Trophoblast cell (in vitro differentiated cells and primary cell): ENCODE measurements at regions not wholly inside any gene's neighbourhood (a gene's known extent, or its start where the extent isn't known, plus 50 kb on each side); places are given as distances from the start of the nearest gene placed in this dataset.

Experiments used
- DNase-seq, 2 donors: peaks; one replicate each; pipeline ENCODE4 v3.0.0-alpha.2; 2016
- H2AFZ ChIP-seq: 2 replicates; pipeline ENCODE4 v1.6.1; 2013; ENCODE audit warnings: low read length, moderate library complexity, mild to moderate bottlenecking; ENCODE audit not compliant: insufficient read depth, poor library complexity
- H2AK5ac ChIP-seq: 2 replicates; pipeline ENCODE4 v1.6.1; 2013; ENCODE audit warnings: mild to moderate bottlenecking, low read length
- H2BK120ac ChIP-seq: 2 replicates; pipeline ENCODE4 v1.6.1; 2013; ENCODE audit warnings: low read length, mild to moderate bottlenecking, moderate library complexity; ENCODE audit not compliant: insufficient read depth, poor library complexity
- H2BK12ac ChIP-seq: 2 replicates; pipeline ENCODE4 v1.6.1; 2013; ENCODE audit warnings: mild to moderate bottlenecking, low read length, moderate library complexity
- H2BK5ac ChIP-seq: 2 replicates; pipeline ENCODE4 v1.6.1; 2013; ENCODE audit warnings: low read length, low read depth, moderate library complexity, mild to moderate bottlenecking; ENCODE audit not compliant: poor library complexity
- H3K14ac ChIP-seq: 2 replicates; pipeline ENCODE4 v1.6.1; 2013; ENCODE audit warnings: mild to moderate bottlenecking, low read length
- H3K18ac ChIP-seq: 2 replicates; pipeline ENCODE4 v1.6.1; 2013; ENCODE audit warnings: mild to moderate bottlenecking, low read length
- H3K23ac ChIP-seq: 2 replicates; pipeline ENCODE4 v1.6.1; 2013; ENCODE audit warnings: low read length
- H3K27ac ChIP-seq: 2 replicates; pipeline ENCODE4 v1.5.1; 2013; ENCODE audit warnings: low read depth, mild to moderate bottlenecking, inconsistent platforms, low read length, moderate library complexity
- H3K27me3 ChIP-seq: 2 replicates; pipeline ENCODE4 v1.6.1; 2013; ENCODE audit warnings: inconsistent platforms, mild to moderate bottlenecking, low read length, moderate library complexity; ENCODE audit not compliant: insufficient read depth
- H3K36me3 ChIP-seq, 2 experiments: 1 replicate in 1 of 2; 2 replicates in 1 of 2; pipeline ENCODE4 v1.6.1; 2013; ENCODE audit warnings: low read length in 2 of 2, mild to moderate bottlenecking in 2 of 2, moderate library complexity in 1 of 2; ENCODE audit not compliant: insufficient read depth in 2 of 2, control insufficient read depth in 1 of 2
- H3K4ac ChIP-seq: 2 replicates; pipeline ENCODE4 v1.6.1; 2013; ENCODE audit warnings: low read depth, mild to moderate bottlenecking, low read length, moderate library complexity
- H3K4me1 ChIP-seq, 2 experiments: 1 replicate in 1 of 2; 2 replicates in 1 of 2; pipeline ENCODE4 v1.6.1; 2013; ENCODE audit warnings: low read length in 2 of 2, mild to moderate bottlenecking in 2 of 2, moderate library complexity in 1 of 2; ENCODE audit not compliant: insufficient read depth in 2 of 2, control insufficient read depth in 1 of 2
- H3K4me2 ChIP-seq: 2 replicates; pipeline ENCODE4 v1.6.1; 2013; ENCODE audit warnings: inconsistent platforms, mild to moderate bottlenecking, low read length, moderate library complexity
- H3K4me3 ChIP-seq: 2 replicates; pipeline ENCODE4 v1.5.1; 2013; ENCODE audit warnings: mild to moderate bottlenecking, low read depth, low read length, inconsistent platforms
- H3K79me1 ChIP-seq: one replicate; pipeline ENCODE4 v1.6.1; 2013; ENCODE audit warnings: low read length
- H3K79me2 ChIP-seq: 2 replicates; pipeline ENCODE4 v1.6.1; 2013; ENCODE audit warnings: low read length, mild to moderate bottlenecking; ENCODE audit not compliant: control insufficient read depth, insufficient read depth, poor library complexity
- H3K9ac ChIP-seq: 2 replicates; pipeline ENCODE4 v1.6.1; 2013; ENCODE audit warnings: mild to moderate bottlenecking, low read length
- H3K9me3 ChIP-seq: 2 replicates; pipeline ENCODE4 v1.6.1; 2013; ENCODE audit warnings: low read depth, mild to moderate bottlenecking, control low read depth, inconsistent platforms, low read length; ENCODE audit not compliant: insufficient read depth
- H4K12ac ChIP-seq: 2 replicates; pipeline ENCODE4 v1.6.1; 2013; ENCODE audit warnings: low read depth, mild to moderate bottlenecking, low read length, moderate library complexity
- H4K8ac ChIP-seq: 2 replicates; pipeline ENCODE4 v1.6.1; 2013; ENCODE audit warnings: low read depth, mild to moderate bottlenecking, low read length, moderate library complexity
- H4K91ac ChIP-seq: one replicate; pipeline ENCODE4 v1.6.1; 2013; ENCODE audit warnings: low read depth, mild to moderate bottlenecking, low read length, moderate library complexity
- WGBS: extraction: QIAGEN DNeasy Blood & Tissue Kit; methylation state at CpG from one replicate; pipeline ENCODE4 v1.1.7; 2013; ENCODE audit warnings: missing lambda C conversion rate; ENCODE audit not compliant: insufficient read length, insufficient coverage; ENCODE audit errors: extremely low coverage; 5-methylcytosine and 5-hydroxymethylcytosine counted together

- Histone ChIP-seq H2AFZ (no peak overlapping the region), H3K79me1 (no peaks in the 10 kb centered on the region), H3K4me1 (no peaks in the 10 kb centered on the region), H3K27me3 (no peaks in the 10 kb centered on the region), H3K36me3 (no peaks in the 10 kb centered on the region), H3K4me2 (no peak overlapping the region), H2BK12ac (no peak overlapping the region), H4K91ac (no peak overlapping the region), H3K9me3 (peaks cover 4% of the 10 kb centered on the region), H3K9ac (no peak overlapping the region), H4K8ac (no peak overlapping the region), H2AK5ac (no peak overlapping the region), H3K4me3 (no peak overlapping the region), H3K79me2 (no peaks in the 10 kb centered on the region), H2BK120ac (no peak overlapping the region), H3K27ac (no peak overlapping the region), H3K14ac (no peak overlapping the region), H2BK5ac (no peak overlapping the region), H3K4ac (no peak overlapping the region), H3K23ac (no peak overlapping the region), H3K18ac (no peak overlapping the region), H4K12ac (no peak overlapping the region)
- DNase-seq = no peak
- no CpG with 5 or more reads among the region's 14 CpGs for WGBS
These were observed 75.6 kb downstream of the ENGASE start for GRCh38 chr17:79150035-79150733.

DNA sequence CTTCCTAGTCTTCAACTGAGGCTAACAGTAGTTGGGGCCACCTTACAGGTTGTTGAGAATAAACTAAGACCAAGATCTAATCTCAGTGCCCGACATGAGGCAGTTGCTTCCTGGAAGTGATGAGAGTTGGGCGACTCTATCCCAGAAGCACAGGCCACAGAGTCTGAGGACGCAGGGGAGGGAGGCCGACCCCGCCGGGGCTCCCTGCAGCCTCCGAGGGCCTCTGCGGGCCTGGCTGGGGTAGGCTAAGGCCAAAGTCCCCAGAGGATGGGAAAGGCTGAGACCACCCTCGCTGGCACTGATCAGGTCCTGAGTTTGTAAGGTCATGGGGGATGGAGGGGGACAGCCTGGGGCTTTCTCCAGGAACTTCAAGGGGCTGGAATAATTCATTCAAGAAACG, 74.0 kb downstream of the ENGASE start:
- Histone ChIP-seq H3K23ac (no peak overlapping the region), H2BK120ac (no peak overlapping the region), H4K8ac (no peak overlapping the region), H3K4ac (no peak overlapping the region), H3K36me3 (no peaks in the 10 kb centered on the region), H3K4me1 (no peaks in the 10 kb centered on the region), H3K4me2 (no peak overlapping the region), H3K9me3 (peaks cover 4% of the 10 kb centered on the region), H4K91ac (no peak overlapping the region), H2AK5ac (no peak overlapping the region), H3K9ac (no peak overlapping the region), H3K18ac (no peak overlapping the region), H2AFZ (no peak overlapping the region), H3K4me3 (no peak overlapping the region), H3K79me1 (no peaks in the 10 kb centered on the region), H3K27me3 (no peaks in the 10 kb centered on the region), H3K14ac (no peak overlapping the region), H2BK12ac (no peak overlapping the region), H2BK5ac (no peak overlapping the region), H3K27ac (no peak overlapping the region), H3K79me2 (no peaks in the 10 kb centered on the region), H4K12ac (no peak overlapping the region)
- DNase-seq = no peak
- no CpG with 5 or more reads among the region's 10 CpGs for WGBS

DNA sequence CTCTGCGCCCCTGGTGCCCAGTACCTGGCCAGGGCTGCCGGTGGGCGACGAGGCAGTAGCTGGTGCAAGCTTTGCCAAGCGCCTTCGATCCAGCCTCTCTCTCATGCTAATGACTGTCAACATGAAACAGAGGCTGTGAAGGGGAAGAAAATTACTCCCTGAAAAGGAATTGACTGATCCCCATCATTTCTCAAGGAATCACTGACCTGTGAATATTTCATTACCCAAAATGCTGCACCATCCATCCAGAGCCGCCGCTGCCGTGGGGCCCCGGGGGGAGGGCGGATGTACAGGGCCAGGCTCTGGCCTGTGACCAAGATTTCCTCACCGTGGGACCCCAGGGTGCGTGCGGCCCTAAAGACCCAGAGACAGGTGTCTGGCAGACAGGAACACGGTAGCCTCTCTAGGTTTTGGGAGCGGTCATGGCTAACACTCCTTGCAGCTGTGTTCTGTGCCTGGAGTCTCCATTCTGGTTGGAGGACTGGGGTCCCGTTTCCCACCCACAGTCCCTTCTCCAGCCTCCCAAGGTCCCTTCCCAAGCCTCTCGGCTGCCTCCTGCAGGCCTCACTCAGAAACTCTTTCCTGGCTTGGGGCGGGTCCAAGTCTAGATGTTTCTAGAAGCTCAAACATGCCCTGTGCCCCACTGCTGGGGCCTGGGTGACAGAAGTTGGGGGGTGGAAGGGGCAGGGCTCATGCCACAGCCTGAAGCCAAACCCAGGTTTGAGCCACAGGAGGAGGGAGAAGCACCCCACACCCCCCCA, 73.3 kb downstream of the ENGASE start:
- H3K36me3 ChIP-seq = no peaks in the 10 kb centered on the region
- H4K8ac ChIP-seq = no peak overlapping the region
- H4K91ac ChIP-seq = no peak overlapping the region
- no peak overlapping the region for H3K4me3 ChIP-seq
- no peak overlapping the region for H3K23ac ChIP-seq
- H3K4ac ChIP-seq = no peak overlapping the region
- H3K27ac ChIP-seq = no peak overlapping the region
- no peak overlapping the region for H4K12ac ChIP-seq
- no peak overlapping the region for H3K4me2 ChIP-seq
- no peak overlapping the region for H3K9ac ChIP-seq
- H3K9me3 ChIP-seq = peaks cover 2% of the 10 kb centered on the region
- H3K4me1 ChIP-seq = no peaks in the 10 kb centered on the region
- no peaks in the 10 kb centered on the region for H3K79me1 ChIP-seq
- no peaks in the 10 kb centered on the region for H3K27me3 ChIP-seq
- no peak for DNase-seq
- H3K18ac ChIP-seq = no peak overlapping the region
- no peaks in the 10 kb centered on the region for H3K79me2 ChIP-seq
- no peak overlapping the region for H2AFZ ChIP-seq
- no peak overlapping the region for H2BK5ac ChIP-seq
- H2AK5ac ChIP-seq = no peak overlapping the region
- H2BK12ac ChIP-seq = no peak overlapping the region
- no peak overlapping the region for H3K14ac ChIP-seq
- WGBS = no CpG with 5 or more reads among the region's 19 CpGs
- no peak overlapping the region for H2BK120ac ChIP-seq

GRCh38 chr17:79146562-79146961, 71.9 kb downstream of the ENGASE start:
- H3K23ac ChIP-seq = no peak overlapping the region
- H2AK5ac ChIP-seq = no peak overlapping the region
- no peaks in the 10 kb centered on the region for H3K79me1 ChIP-seq
- H2BK5ac ChIP-seq = no peak overlapping the region
- H3K14ac ChIP-seq = no peak overlapping the region
- no peak overlapping the region for H3K18ac ChIP-seq
- H3K4me3 ChIP-seq = no peak overlapping the region
- H3K4ac ChIP-seq = no peak overlapping the region
- H3K36me3 ChIP-seq = no peaks in the 10 kb centered on the region
- H3K4me1 ChIP-seq = no peaks in the 10 kb centered on the region
- H3K9ac ChIP-seq = no peak overlapping the region
- no peak overlapping the region for H3K4me2 ChIP-seq
- H2AFZ ChIP-seq = no peak overlapping the region
- H4K91ac ChIP-seq = no peak overlapping the region
- H4K12ac ChIP-seq = no peak overlapping the region
- no peak overlapping the region for H2BK120ac ChIP-seq
- H4K8ac ChIP-seq = no peak overlapping the region
- H3K27ac ChIP-seq = no peak overlapping the region
- DNase-seq = no peak
- H3K79me2 ChIP-seq = no peaks in the 10 kb centered on the region
- H3K9me3 ChIP-seq = no peaks in the 10 kb centered on the region
- no peak overlapping the region for H2BK12ac ChIP-seq
- WGBS = no CpG with 5 or more reads among the region's 5 CpGs
- no peaks in the 10 kb centered on the region for H3K27me3 ChIP-seq
